A549 (cell line): ENCODE measurements at regions not wholly inside any gene's neighbourhood (a gene's known extent, or its start where the extent isn't known, plus 50 kb on each side); places are given as distances from the start of the nearest gene placed in this dataset.
A peak's percentile ranks its signal among the peaks of the same experiment; 100 is the strongest.

ENCODE experiments used
- ATAC-seq, 2 experiments: fragments of 200-7000 bp in 1 of 2; fragments of >200 bp in 1 of 2; cut with Nextera tagmentation in 1 of 2; cut with Tn5 transposase in 1 of 2; 3 replicates each; pipeline versions ENCODE4 v1.8.0 to v1.9.1; 2018 to 2020; ENCODE audit warnings: mild to moderate bottlenecking in 1 of 2, moderate library complexity in 1 of 2
- CTCF ChIA-PET: fragments of 300-600 bp; sonication (Branson Sonifier 250); formaldehyde crosslinking; extraction: SDS; loops from one replicate; lab custom pipeline; 2021; ENCODE audit warnings: antibody characterized with exemption, inconsistent platforms; lab: Yijun Ruan, JAX
- POLR2A ChIA-PET: fragments of 350-600 bp; formaldehyde crosslinking; extraction: SDS; loops from one replicate; lab custom pipeline; 2021; ENCODE audit warnings: antibody characterized with exemption, inconsistent platforms; lab: Yijun Ruan, JAX
- DNase-seq, 2 experiments: peaks; one replicate each; pipeline versions ENCODE4 v3.0.0 to v3.0.0-alpha.2; 2011 to 2016; ENCODE audit warnings: low read depth in 1 of 2, low spot score in 1 of 2
- FAIRE-seq: peaks from 2 replicates; lab custom pipeline; 2011; peaks lifted over from hg19 to GRCh38; lab: Jason Lieb, UNC
- H3K27ac ChIP-seq, 2 experiments: fragments of >200 bp; sonication (Bioruptor Twin); formaldehyde crosslinking; 3 replicates each; pipeline ENCODE4 v1.5.1; 2016 to 2017
- H3K4me1 ChIP-seq: fragments of >200 bp; sonication (Bioruptor Twin); formaldehyde crosslinking; 3 replicates; pipeline ENCODE4 v1.6.1; 2016
- H3K4me2 ChIP-seq: fragments of >200 bp; sonication (Bioruptor Twin); formaldehyde crosslinking; 3 replicates; pipeline ENCODE4 v1.6.1; 2016
- H3K4me3 ChIP-seq: fragments of >200 bp; sonication (Bioruptor Twin); formaldehyde crosslinking; 3 replicates; pipeline ENCODE4 v1.5.1; 2016
- H3K9me3 ChIP-seq: fragments of >200 bp; sonication (Bioruptor Twin); formaldehyde crosslinking; 3 replicates; pipeline ENCODE4 v1.6.1; 2016
- CBX2 ChIP-seq: fragments of 200-600 bp; sonication (generic); IDR thresholded peaks from 2 replicates; pipeline ENCODE4 v1.6.1; 2016; ENCODE audit warnings: low read depth, mild to moderate bottlenecking, borderline replicate concordance
- EHF ChIP-seq: fragments of 250-450 bp; sonication (Bioruptor Pico); IDR thresholded peaks from 2 replicates; pipeline ENCODE4 v1.5.0; 2020; ENCODE audit warnings: mild to moderate bottlenecking
- FOSB ChIP-seq: fragments of 250-450 bp; sonication (Bioruptor Pico); IDR thresholded peaks from 2 replicates; pipeline ENCODE4 v1.5.0; 2020; ENCODE audit warnings: mild to moderate bottlenecking, moderate library complexity
- HOXA7 ChIP-seq: fragments of 250-450 bp; sonication (Bioruptor Pico); IDR thresholded peaks from 2 replicates; pipeline ENCODE4 v1.5.0; 2020; ENCODE audit warnings: mild to moderate bottlenecking, moderate library complexity
- JUN ChIP-seq, 2 experiments: fragments of >200 bp; sonication (Bioruptor Twin); formaldehyde crosslinking; IDR thresholded peaks; 2 replicates in 1 of 2; 3 replicates in 1 of 2; pipeline ENCODE4 v1.6.1; 2016 to 2017
- KDM1A ChIP-seq: fragments of 200-600 bp; sonication (generic); IDR thresholded peaks from 2 replicates; pipeline ENCODE4 v1.6.1; 2016; ENCODE audit warnings: low read depth, mild to moderate bottlenecking
- POLR2AphosphoS2 ChIP-seq: conservative IDR thresholded peaks from 2 replicates; pipeline ENCODE4 v1.6.1; 2012; ENCODE audit warnings: low read length, improper control_type of control experiment, inconsistent platforms
- RAD21 ChIP-seq, 2 experiments: fragments of >200 bp in 1 of 2; sonication (Bioruptor Twin) in 1 of 2; formaldehyde crosslinking in 1 of 2; IDR thresholded peaks in 1 of 2; conservative IDR thresholded peaks in 1 of 2; 2 replicates in 1 of 2; 3 replicates in 1 of 2; pipeline ENCODE4 v1.6.1; 2012 to 2018; ENCODE audit warnings: inconsistent platforms in 1 of 2
- RCOR1 ChIP-seq: fragments of 150-350 bp; IDR thresholded peaks from 2 replicates; pipeline ENCODE4 v1.6.1; 2014; ENCODE audit warnings: antibody characterized with exemption, low read length, low read depth
- ZFP36 ChIP-seq: fragments of 450-650 bp; IDR thresholded peaks from 2 replicates; pipeline ENCODE4 v1.6.1; 2014; ENCODE audit warnings: borderline replicate concordance; ENCODE audit not compliant: partially characterized antibody
- WGBS: methylation state at CpG from one replicate; pipeline ENCODE4 v1.1.6; 2017; ENCODE audit errors: missing lambda C conversion rate; 5-methylcytosine and 5-hydroxymethylcytosine counted together

GRCh38 chr16:11410376-11411058 lies 65.3 kb downstream of the RMI2 start:
- peaks cover 35% of the 10 kb centered on the region for H3K4me1 ChIP-seq
- FAIRE-seq: no peak
- no peak overlapping the region for H3K4me3 ChIP-seq
- H3K27ac ChIP-seq: peak overlapping the region; percentile 75 to 92
- TF ChIP-seq CBX2 (no peak), HOXA7 (CRISPR knock-in tag) (no peak)
- no peaks in the 10 kb centered on the region for H3K9me3 ChIP-seq
- ChIA-PET CTCF (interaction anchor here (0.7 to 21.2 kb wide), 6 partner anchors 11 to 331 kb away, joined by 3 to 300 read pairs (median 4); no protein-coding TSS in a partner anchor), POLR2A (interaction anchor here (0.8 kb wide), 1 partner anchor 155 kb away, joined by 3 read pairs; the partner anchor contains the start of gene SOCS1)
- 82% methylated on average over 10 of the region's 12 CpGs for WGBS
- peak overlapping the region; percentile 51 for H3K4me2 ChIP-seq
- no peak for DNase-seq
- ATAC-seq: peak; percentile 16 to 40; a peak in 3 of 6 replicates

GRCh38 chr16:11411059-11411550 lies 65.8 kb downstream of the RMI2 start:
- H3K4me3 ChIP-seq: no peak overlapping the region
- peaks cover 35% of the 10 kb centered on the region for H3K4me1 ChIP-seq
- FAIRE-seq: no peak
- ChIA-PET CTCF (interaction anchor here (0.7 to 21.2 kb wide), 6 partner anchors 10 to 330 kb away, joined by 3 to 300 read pairs (median 4); no protein-coding TSS in a partner anchor), POLR2A (interaction anchor here (0.8 kb wide), 1 partner anchor 155 kb away, joined by 3 read pairs; the partner anchor contains the start of gene SOCS1)
- TF ChIP-seq RAD21 (conservative IDR thresholded peaks at IDR 0.05 in 1 of 2, IDR thresholded peaks at IDR 0.05 in 1 of 2): no peak
- DNase-seq: no peak
- peak overlapping the region; percentile 75 to 92 for H3K27ac ChIP-seq
- WGBS: 83% methylated on average over 6 of the region's 9 CpGs
- peak overlapping the region; percentile 51 for H3K4me2 ChIP-seq
- no peaks in the 10 kb centered on the region for H3K9me3 ChIP-seq
- ATAC-seq: peak; percentile 4 to 9; a peak in 2 of 6 replicates

GRCh38 chr16:11412175-11412904 lies 67.1 kb downstream of the RMI2 start:
- 59% methylated on average over 8 of the region's 10 CpGs for WGBS
- Histone ChIP-seq H3K27ac (peak overlapping the region in 1 of 2 experiments; percentile 92; a peak in 3 of 6 replicates), H3K4me3 (no peak overlapping the region), H3K9me3 (no peaks in the 10 kb centered on the region), H3K4me2 (no peak overlapping the region)
- ChIA-PET POLR2A (no interaction called here), CTCF (interaction anchor here (1.4 to 21.2 kb wide), 4 partner anchors 21 to 385 kb away, joined by 3 to 300 read pairs (median 6); partner anchors contain the start of gene ZC3H7A)
- FAIRE-seq (no peak), DNase-seq (no peak)
- TF ChIP-seq KDM1A: no peak
- TF ChIP-seq RCOR1: no peak
- TF ChIP-seq POLR2AphosphoS2: no peak
- no peak for TF ChIP-seq FOSB
- TF ChIP-seq EHF (CRISPR knock-in tag): no peak
- no peak for TF ChIP-seq HOXA7 (CRISPR knock-in tag)
- TF ChIP-seq JUN (IDR thresholded peaks at IDR 0.05): no peak
- TF ChIP-seq, all 56 proteins: peak for 0
- no peak for ATAC-seq
- peaks cover 35% of the 10 kb centered on the region for H3K4me1 ChIP-seq

- DNase-seq: no peak
- no peak for FAIRE-seq
- whole genome bisulfite sequencing: 82% methylated on average over 12 of the region's 15 CpGs
- peak overlapping the region in 1 of 2 experiments; percentile 92; a peak in 2 of 6 replicates for H3K27ac ChIP-seq
- TF ChIP-seq ZFP36: no peak
- TF ChIP-seq, all 56 proteins: peak for 0
- ChIA-PET POLR2A (no interaction called here), CTCF (interaction anchor here (1.4 to 21.2 kb wide), 3 partner anchors 22 to 384 kb away, joined by 3 to 300 read pairs (median 6); partner anchors contain the start of gene ZC3H7A)
- H3K4me1 ChIP-seq: peaks cover 28% of the 10 kb centered on the region
- H3K4me3 ChIP-seq: no peak overlapping the region
- ATAC-seq: no peak
- no peaks in the 10 kb centered on the region for H3K9me3 ChIP-seq
- no peak overlapping the region for H3K4me2 ChIP-seq
These were observed 68.0 kb downstream of the RMI2 start for GRCh38 chr16:11412965-11413887.
